Activated T-cell treated with anti-CD3 and anti-CD28 coated beads for 48 hours (primary cell): ENCODE measurements at regions not wholly inside any gene's neighbourhood (a gene's known extent, or its start where the extent isn't known, plus 50 kb on each side); places are given as distances from the start of the nearest gene placed in this dataset.

Experiments
- DNase-seq: peaks from one replicate; pipeline ENCODE4 v3.0.0-alpha.2; 2020; ENCODE audit warnings: low read depth

GRCh38 chr16:35733971-35734702, 2274.7 kb downstream of the TP53TG3F start:
- no peak for DNase-seq

- DNase-seq = no peak
These were observed 2275.5 kb downstream of the TP53TG3F start for GRCh38 chr16:35734728-35735402.

DNA sequence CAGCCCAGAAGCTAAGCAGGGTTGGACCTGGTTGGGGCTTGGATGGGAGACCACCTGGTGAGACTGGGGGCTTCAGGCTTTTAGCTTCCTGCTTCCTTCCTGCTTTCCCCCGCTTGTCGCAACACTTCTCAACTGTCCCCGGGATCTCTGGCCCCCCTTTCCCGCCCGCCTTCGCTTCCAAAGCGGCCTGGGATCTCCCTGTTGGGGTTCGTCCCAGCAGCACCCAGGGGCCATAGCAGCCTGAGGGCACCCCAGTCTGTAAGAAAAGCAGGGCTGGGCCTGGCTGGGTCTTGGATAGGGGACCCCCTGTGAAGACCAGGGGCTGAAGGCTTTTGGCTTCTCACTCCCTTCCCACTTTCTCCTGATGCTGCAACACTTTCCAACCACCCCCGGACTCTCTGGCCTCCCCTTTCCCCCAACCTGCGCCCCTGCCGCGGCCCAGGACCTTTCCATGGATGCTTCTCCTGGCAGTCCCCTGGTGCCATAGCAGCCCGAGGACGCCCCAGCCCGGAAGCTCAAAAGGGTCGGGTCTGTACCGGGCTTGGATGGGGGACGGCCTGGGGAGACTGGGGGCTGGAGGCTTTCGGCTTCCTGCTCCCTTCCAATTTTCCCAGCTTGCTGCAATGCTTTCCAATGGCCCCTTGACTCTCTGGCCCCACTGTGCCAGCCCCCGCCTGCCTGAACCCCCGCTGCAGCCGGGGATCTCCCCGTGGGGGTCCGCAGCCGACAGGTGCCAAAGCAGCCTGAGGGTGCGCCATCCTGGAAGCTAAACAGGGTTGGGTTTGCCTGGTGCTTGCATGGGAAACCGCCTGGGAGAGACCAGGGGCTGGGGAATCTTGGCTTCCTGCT, 2276.2 kb downstream of the TP53TG3F start:
- DNase-seq = no peak

- no peak for DNase-seq
These were observed 2277.1 kb downstream of the TP53TG3F start for GRCh38 chr16:35736546-35736945.

- DNase-seq = no peak
These were observed 2277.7 kb downstream of the TP53TG3F start for GRCh38 chr16:35737076-35737475.

- no peak for DNase-seq
These were observed 2282.1 kb downstream of the TP53TG3F start for GRCh38 chr16:35741546-35741945.

DNA sequence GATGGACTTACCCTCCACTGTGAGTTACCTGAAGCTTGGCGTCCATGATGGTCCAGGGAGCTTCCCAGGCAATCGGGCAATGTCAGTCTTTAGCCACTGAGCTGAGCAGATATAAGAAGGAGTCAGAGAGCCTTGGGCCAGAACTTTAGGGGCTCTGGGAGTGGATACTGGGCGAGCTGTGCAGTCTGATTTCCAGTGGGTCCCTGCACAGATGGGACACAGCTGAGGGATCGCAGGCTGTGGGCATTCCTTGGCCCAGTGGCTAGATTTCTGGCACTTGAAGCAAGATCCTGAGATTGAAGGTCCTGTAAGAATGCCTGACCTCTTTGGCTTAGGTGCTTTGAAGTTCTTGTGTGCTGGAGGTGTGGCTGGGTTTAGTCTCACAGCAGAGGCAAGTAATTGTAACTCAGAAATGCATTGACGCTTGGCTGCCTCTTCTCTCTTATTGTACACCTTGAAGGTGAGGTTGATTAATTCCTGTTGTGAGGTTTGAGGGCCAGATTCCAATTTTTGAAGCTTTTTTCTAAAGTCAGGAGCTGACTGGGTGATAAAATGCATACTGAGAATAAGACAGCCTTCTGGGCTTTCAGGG, 2283.8 kb downstream of the TP53TG3F start:
- no peak for DNase-seq

- no peak for DNase-seq
These were observed 2284.7 kb downstream of the TP53TG3F start for GRCh38 chr16:35744084-35744483.

GRCh38 chr16:35744726-35745125, 2285.3 kb downstream of the TP53TG3F start:
- DNase-seq = no peak

DNA sequence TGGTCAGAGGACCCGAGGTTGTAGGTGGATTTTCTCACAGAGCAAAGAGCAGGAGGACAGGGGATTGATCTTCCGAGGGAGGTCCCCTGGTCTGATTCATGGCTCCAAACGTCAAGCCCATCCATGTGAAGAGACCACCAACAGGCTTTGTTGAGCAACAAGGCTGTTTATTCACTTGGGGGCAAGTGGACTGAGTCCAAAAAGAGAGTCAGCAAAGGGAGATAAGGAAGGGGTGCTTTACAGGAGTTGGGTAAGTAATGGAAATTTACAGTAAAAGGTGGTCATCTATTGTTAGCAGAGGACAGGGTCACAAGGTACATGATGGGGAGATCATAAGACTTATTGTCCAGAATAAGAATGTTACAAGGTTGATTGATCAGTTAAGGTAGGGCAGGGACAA, 2285.8 kb downstream of the TP53TG3F start:
- no peak for DNase-seq

GRCh38 chr16:35745821-35746248, 2286.4 kb downstream of the TP53TG3F start:
- no peak for DNase-seq

DNA sequence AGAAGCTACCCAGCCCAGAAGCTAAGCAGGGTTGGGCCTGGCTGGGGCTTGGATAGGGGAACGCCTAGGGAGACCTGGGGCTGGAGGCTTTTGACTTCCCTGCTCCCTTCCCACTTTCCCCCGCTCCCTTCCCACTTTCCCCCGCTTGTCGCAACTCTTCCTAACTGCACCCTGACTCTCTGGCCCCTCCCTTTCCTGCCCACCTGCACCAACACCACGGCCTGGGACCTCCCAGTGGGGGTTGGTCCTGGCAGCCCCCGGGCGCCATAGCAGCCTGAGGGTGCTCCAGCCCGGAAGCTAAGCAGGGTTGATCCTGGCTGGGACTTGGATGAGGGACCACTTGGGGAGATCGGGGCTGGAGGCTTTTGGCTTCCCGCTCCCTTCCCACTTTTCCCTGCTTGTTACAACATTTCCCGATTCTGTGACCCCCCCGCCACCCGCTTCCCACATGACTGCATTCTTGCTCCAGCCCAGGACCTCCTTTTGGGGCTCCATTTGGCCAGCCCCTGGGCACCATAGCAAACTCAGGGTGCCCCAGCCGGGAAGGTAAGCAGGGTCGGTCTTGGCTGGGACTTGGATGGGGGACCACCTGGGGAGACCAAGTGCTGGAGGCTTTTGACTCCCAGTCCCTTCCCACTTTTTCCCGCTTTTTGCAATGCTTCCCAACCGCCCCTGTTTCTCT, 2287.0 kb downstream of the TP53TG3F start:
- no peak for DNase-seq

- DNase-seq = no peak
These were observed 2287.7 kb downstream of the TP53TG3F start for GRCh38 chr16:35746963-35747657.

- no peak for DNase-seq
These were observed 2288.4 kb downstream of the TP53TG3F start for GRCh38 chr16:35747658-35748455.

DNA sequence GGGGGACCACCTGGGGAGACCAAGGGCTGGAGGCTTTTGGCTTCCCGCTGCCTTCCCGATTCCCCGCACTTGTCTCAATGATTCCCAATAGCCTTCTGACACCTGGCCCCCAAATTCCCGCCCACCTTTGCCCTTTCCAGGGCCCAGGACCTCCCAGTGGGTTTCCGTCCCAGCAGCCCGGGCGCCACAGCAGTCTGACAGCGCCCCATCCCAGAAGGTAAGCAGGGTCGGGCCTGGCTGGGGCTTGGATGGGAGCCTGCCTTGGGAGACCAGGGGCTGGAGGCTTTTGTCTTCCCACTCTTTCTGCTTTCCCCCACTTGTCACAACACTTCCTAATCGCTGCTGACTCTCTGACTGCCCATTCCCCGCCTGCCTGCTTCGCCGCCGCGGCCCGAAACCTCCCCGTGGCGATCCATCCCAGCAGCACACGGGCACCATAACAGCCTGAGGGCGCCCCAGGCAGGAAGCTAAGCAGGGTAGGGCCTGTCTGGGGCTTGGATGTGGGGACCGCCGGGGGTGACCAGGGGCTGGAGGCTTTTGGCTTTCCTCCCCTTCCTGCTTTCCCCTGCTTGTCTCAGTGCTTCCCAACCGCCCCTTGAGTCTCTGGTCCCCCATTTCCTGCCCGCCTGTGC, 2289.3 kb downstream of the TP53TG3F start:
- DNase-seq = no peak

GRCh38 chr16:35749253-35750141, 2290.1 kb downstream of the TP53TG3F start:
- no peak for DNase-seq

DNA sequence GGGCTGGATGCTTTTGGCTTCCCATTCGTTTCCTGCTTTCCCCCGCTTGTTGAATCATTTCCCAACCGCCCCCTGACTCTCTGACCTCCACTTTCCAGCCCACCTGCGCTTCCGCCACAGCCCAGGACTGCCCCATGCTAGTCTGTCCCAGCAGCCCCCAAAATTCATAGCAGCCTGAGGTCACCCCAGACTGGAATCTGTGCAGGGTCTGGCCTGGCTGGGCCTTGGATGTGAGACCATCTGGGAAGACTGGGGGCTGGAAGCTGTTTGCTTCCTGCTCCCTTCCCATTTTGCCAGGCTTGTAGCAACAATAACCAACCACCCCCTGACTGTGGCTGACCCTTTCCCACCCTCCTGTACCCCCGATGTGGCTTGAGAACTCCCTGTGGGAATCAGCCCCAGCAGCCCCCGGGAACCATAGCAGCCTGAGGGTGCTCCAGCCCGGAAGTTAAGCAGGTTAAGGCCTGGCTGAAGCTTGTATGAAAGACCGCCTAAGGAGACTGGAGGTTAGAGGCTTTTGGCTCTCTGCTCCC, 2290.8 kb downstream of the TP53TG3F start:
- DNase-seq = no peak

DNA sequence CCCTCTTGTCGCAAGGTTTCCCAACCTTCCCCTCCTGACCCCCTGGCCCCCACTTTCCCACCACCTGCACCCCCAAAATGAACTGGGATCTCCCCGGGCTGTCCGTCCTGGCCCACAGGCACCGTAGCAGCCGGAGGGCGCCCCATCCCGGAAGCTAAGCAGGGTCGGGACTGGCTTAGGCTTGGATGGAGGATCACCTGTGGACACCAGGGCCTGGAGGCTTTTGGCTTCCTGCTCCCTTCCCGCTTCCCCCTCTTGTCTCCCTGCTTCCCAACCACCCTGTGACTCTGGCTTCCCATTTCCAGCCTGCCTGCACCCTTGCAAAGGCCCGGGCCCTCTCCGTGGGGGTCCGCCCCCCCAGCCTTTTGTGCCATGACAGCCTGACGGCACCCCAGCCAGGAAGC, 2291.3 kb downstream of the TP53TG3F start:
- no peak for DNase-seq
